HepG2 (cell line): ENCODE measurements at regions not wholly inside any gene's neighbourhood (a gene's known extent, or its start where the extent isn't known, plus 50 kb on each side); places are given as distances from the start of the nearest gene placed in this dataset.

Experiments
- ATAC-seq: fragments of 200-7000 bp; cut with Tn5 transposase; 3 replicates; pipeline ENCODE4 v1.9.1; 2020; ENCODE audit warnings: mild to moderate bottlenecking, moderate library complexity
- BruUV-seq: library from RNA; stranded (reverse); fragments of 400-500 nt; replicated peaks from 2 replicates; lab custom pipeline; 2021; lab: Mats Ljungman, UMichigan
- CTCF ChIA-PET: fragments of 300-600 bp; formaldehyde crosslinking; extraction: SDS; loops from one replicate; lab custom pipeline; 2021; ENCODE audit warnings: low total read pairs, inconsistent platforms, low intra/inter-chr PET ratio; lab: Yijun Ruan, JAX
- POLR2A ChIA-PET: fragments of 350-600 bp; sonication (Branson Sonifier 250); formaldehyde crosslinking; loops from one replicate; lab custom pipeline; 2020; ENCODE audit warnings: antibody characterized with exemption, inconsistent platforms; lab: Yijun Ruan, JAX
- DNase-seq: peaks from one replicate; pipeline ENCODE4 v3.0.0-alpha.2; 2015; ENCODE audit warnings: low spot score
- FAIRE-seq: peaks from 3 replicates; lab custom pipeline; 2011; peaks lifted over from hg19 to GRCh38; lab: Jason Lieb, UNC
- H2AFZ ChIP-seq: one replicate; pipeline ENCODE4 v1.6.1; 2011; ENCODE audit warnings: low read length, inconsistent platforms
- H3K27ac ChIP-seq: fragments of 300-600 bp; 3 replicates; pipeline ENCODE4 v1.8.0; 2011; ENCODE audit warnings: mixed run types, mild to moderate bottlenecking, mixed read lengths, low read length, inconsistent platforms; ENCODE audit not compliant: insufficient read depth; ENCODE audit errors: extremely low read length
- H3K27me3 ChIP-seq, 2 experiments: fragments of 200-600 bp in 1 of 2; 2 replicates in 1 of 2; 3 replicates in 1 of 2; pipeline versions ENCODE4 v1.6.0 to v1.8.0; 2011; ENCODE audit warnings: low read length in 2 of 2, mild to moderate bottlenecking in 2 of 2, moderate library complexity in 2 of 2, inconsistent platforms in 1 of 2; ENCODE audit not compliant: insufficient read depth in 2 of 2, control insufficient read depth in 1 of 2
- H3K36me3 ChIP-seq, 2 experiments: fragments of 200-600 bp in 1 of 2; replicated peaks in 1 of 2; 2 replicates in 1 of 2; 3 replicates in 1 of 2; pipeline versions ENCODE4 v1.5.1 to v1.8.0; 2011; ENCODE audit warnings: low read length in 2 of 2, inconsistent platforms in 1 of 2; ENCODE audit not compliant: insufficient read depth in 2 of 2, control insufficient read depth in 1 of 2
- H3K4me1 ChIP-seq: 2 replicates; pipeline ENCODE4 v1.5.1; 2012; ENCODE audit warnings: low read length, inconsistent platforms; ENCODE audit not compliant: insufficient read depth
- H3K4me2 ChIP-seq: 2 replicates; pipeline ENCODE4 v1.6.0; 2011; ENCODE audit warnings: low read depth, low read length, inconsistent platforms
- H3K4me3 ChIP-seq, 3 experiments: fragments of 200-600 bp in 1 of 3; sonication (generic), shearing (Covaris generic) in 1 of 3; replicated peaks in 1 of 3; 2 replicates each; pipeline ENCODE4 v1.5.1; 2011 to 2016; ENCODE audit warnings: low read length in 3 of 3, inconsistent platforms in 2 of 3, low read depth in 2 of 3, mild to moderate bottlenecking in 2 of 3, control low read depth in 1 of 3, mixed read lengths in 1 of 3; ENCODE audit not compliant: insufficient read depth in 1 of 3
- H3K79me2 ChIP-seq: one replicate; pipeline ENCODE4 v1.6.1; 2011; ENCODE audit warnings: low read length, inconsistent platforms; ENCODE audit not compliant: insufficient read depth
- H3K9ac ChIP-seq: 2 replicates; pipeline ENCODE4 v1.6.0; 2011; ENCODE audit warnings: mild to moderate bottlenecking, low read depth, low read length, inconsistent platforms; ENCODE audit not compliant: insufficient read depth
- H3K9me3 ChIP-seq: 2 replicates; pipeline ENCODE4 v1.5.1; 2012; ENCODE audit warnings: mild to moderate bottlenecking, low read length
- H4K20me1 ChIP-seq: 2 replicates; pipeline ENCODE4 v1.6.0; 2011; ENCODE audit warnings: inconsistent platforms, mild to moderate bottlenecking, low read length, moderate library complexity; ENCODE audit not compliant: insufficient read depth
- ZNF12 ChIP-seq: sonication (generic); formaldehyde crosslinking; IDR thresholded peaks from 2 replicates; pipeline ENCODE4 v1.5.0; 2020; ENCODE audit warnings: missing genetic modification reagents
- ZNF24 ChIP-seq: fragments of 450-650 bp; IDR thresholded peaks from 2 replicates; pipeline ENCODE4 v1.6.1; 2017; ENCODE audit warnings: antibody characterized with exemption, mild to moderate bottlenecking
- ZNF510 ChIP-seq: sonication (generic); formaldehyde crosslinking; IDR thresholded peaks from 2 replicates; pipeline ENCODE4 v1.4.0; 2020; ENCODE audit warnings: low read depth, mild to moderate bottlenecking, missing genetic modification reagents
- ZNF816 ChIP-seq: sonication (generic); formaldehyde crosslinking; IDR thresholded peaks from 2 replicates; pipeline ENCODE4 v1.8.0; 2022; ENCODE audit warnings: missing genetic modification reagents, mild to moderate bottlenecking, borderline replicate concordance
- ZNF83 ChIP-seq: sonication (generic); formaldehyde crosslinking; IDR thresholded peaks from 2 replicates; pipeline ENCODE4 v1.4.0; 2020; ENCODE audit warnings: missing genetic modification reagents, mild to moderate bottlenecking, borderline replicate concordance
- WGBS: methylation state at CpG from one replicate; pipeline ENCODE4 v1.1.6; 2017; ENCODE audit warnings: low lambda C conversion rate; 5-methylcytosine and 5-hydroxymethylcytosine counted together
- in situ Hi-C: cut with HindIII; loops from 2 replicates; pipeline ENCODE4 v1.10.0; 2017; ENCODE audit warnings: low pct_unique_long_range_greater_than_20kb; ENCODE audit not compliant: extremely low pct_ligation_motif_present
- intact Hi-C: fragments of 100-400 bp; cut with micrococcal nuclease; formaldehyde crosslinking; loops from one replicate; pipeline ENCODE4 v1.10.0; 2022; ENCODE audit not compliant: unreplicated experiment
- TF ChIP-seq, protein P1 (sequence below): sonication (generic); formaldehyde crosslinking; IDR thresholded peaks from 2 replicates; pipeline ENCODE4 v1.4.0; 2020; ENCODE audit warnings: mild to moderate bottlenecking, missing genetic modification reagents

DNA sequence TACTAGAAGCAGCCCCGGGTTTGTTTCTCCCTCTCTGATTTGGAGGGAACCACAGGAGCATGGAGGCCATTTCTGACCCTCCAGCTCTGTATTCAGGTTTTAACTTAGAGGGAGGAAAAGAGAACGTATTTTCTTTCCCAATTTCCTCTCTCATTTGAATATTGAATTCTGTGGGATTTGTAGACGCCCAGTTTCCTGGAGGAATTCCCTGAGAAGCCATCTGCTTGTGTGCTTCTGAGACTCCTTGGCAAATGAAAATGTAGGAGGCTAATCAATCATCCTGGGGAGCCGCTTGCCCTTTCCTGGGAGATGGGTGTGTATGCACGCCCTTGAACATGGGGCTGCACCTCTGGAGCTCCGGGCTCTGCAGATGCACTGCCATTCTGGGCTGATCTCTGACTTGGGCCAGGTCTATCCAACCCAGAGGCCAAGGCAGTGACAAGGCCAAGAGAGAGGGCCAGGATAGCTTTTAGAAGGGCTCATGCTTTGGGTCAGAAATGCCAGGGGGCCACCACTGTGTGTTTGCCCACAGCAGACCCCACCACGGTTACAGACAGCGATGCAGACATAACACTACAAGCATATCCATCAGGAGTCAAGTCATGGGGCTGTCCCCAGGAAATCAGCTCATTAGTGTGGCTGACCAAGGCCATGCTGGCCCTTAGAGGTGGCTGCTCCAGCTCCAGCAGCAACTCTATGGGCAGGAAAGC is 174.5 kb downstream of the C5orf15 start:
- DNase-seq: no peak
- in situ Hi-C loops (no loop called here), intact Hi-C loops (no loop called here)
- H3K79me2 ChIP-seq: no peaks in the 10 kb centered on the region
- no peak overlapping the region for H2AFZ ChIP-seq
- no peak for ATAC-seq
- no peaks in the 10 kb centered on the region for H3K9me3 ChIP-seq
- H3K4me3 ChIP-seq: no peak overlapping the region
- peaks cover 7% of the 10 kb centered on the region; the same call in 1 of the 2 replicates for H3K4me1 ChIP-seq
- peaks cover 0 to 18% of the 10 kb centered on the region in 2 experiments; a peak in 3 of 5 replicates for H3K27me3 ChIP-seq
- FAIRE-seq: no peak
- no TSS peak for BruUV-seq
- no peaks in the 10 kb centered on the region for H3K36me3 ChIP-seq
- H4K20me1 ChIP-seq: no peaks in the 10 kb centered on the region
- H3K9ac ChIP-seq: no peak overlapping the region
- CTCF ChIA-PET: no interaction called here
- TF ChIP-seq ZNF83 (CRISPR knock-in tag): no peak
- no peak for TF ChIP-seq ZNF510
- no peak for TF ChIP-seq ZNF24
- no peak for TF ChIP-seq ZNF816 (CRISPR knock-in tag)
- TF ChIP-seq, protein P1, sequence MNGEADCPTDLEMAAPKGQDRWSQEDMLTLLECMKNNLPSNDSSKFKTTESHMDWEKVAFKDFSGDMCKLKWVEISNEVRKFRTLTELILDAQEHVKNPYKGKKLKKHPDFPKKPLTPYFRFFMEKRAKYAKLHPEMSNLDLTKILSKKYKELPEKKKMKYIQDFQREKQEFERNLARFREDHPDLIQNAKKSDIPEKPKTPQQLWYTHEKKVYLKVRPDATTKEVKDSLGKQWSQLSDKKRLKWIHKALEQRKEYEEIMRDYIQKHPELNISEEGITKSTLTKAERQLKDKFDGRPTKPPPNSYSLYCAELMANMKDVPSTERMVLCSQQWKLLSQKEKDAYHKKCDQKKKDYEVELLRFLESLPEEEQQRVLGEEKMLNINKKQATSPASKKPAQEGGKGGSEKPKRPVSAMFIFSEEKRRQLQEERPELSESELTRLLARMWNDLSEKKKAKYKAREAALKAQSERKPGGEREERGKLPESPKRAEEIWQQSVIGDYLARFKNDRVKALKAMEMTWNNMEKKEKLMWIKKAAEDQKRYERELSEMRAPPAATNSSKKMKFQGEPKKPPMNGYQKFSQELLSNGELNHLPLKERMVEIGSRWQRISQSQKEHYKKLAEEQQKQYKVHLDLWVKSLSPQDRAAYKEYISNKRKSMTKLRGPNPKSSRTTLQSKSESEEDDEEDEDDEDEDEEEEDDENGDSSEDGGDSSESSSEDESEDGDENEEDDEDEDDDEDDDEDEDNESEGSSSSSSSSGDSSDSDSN (CRISPR knock-in tag): no peak
- no peak for TF ChIP-seq ZNF12 (CRISPR knock-in tag)
- H3K4me2 ChIP-seq: no peak overlapping the region
- POLR2A ChIA-PET: no interaction called here
- no peak overlapping the region for H3K27ac ChIP-seq
- WGBS: 14% methylated on average over 6 of the region's 8 CpGs
